ENCODE measurements at regions not wholly inside any gene's neighbourhood (a gene's known extent, or its start where the extent isn't known, plus 50 kb on each side); places are given as distances from the start of the nearest gene placed in this dataset.
"Not testable (repeated sequence)": the region's sequence is repeated elsewhere in the genome, so short reads cannot be mapped to it uniquely, and the experiment has no call there.

- Mint-ChIP-seq H3K9me3 (peaks cover 4% of the 10 kb centered on the region), H3K4me1 (ENCODE audit: low read depth) (no peaks in the 10 kb centered on the region), H3K4me3 (no peak overlapping the region), H3K27me3 (ENCODE audit: low read depth) (peaks cover 10% of the 10 kb centered on the region), H3K36me3 (ENCODE audit: insufficient read depth) (no peaks in the 10 kb centered on the region)
- ATAC-seq (no peak), DNase-seq (no peak)
Observed at GRCh38 chr3:140770977-140771667, 93.3 kb downstream of the TRIM42 start.

GRCh38 chr3:140777631-140778233 is 99.9 kb downstream of the TRIM42 start:
- no peak overlapping the region for H3K4me3 Mint-ChIP-seq
- no peaks in the 10 kb centered on the region for H3K4me1 Mint-ChIP-seq (ENCODE audit: low read depth)

GRCh38 chr3:140791368-140791767 is 113.5 kb downstream of the TRIM42 start:
- ATAC-seq (no peak), DNase-seq (no peak)
- H3K27me3 Mint-ChIP-seq (ENCODE audit: low read depth): no peaks in the 10 kb centered on the region
- H3K4me3 Mint-ChIP-seq: no peak overlapping the region
- no peaks in the 10 kb centered on the region for H3K36me3 Mint-ChIP-seq (ENCODE audit: insufficient read depth)
- no peaks in the 10 kb centered on the region for H3K4me1 Mint-ChIP-seq (ENCODE audit: low read depth)
- peaks cover 13% of the 10 kb centered on the region for H3K9me3 Mint-ChIP-seq

More at GRCh38 chr3:140777631-140778233, 99.9 kb downstream of the TRIM42 start:
- DNase-seq (no peak), ATAC-seq (no peak)
- Mint-ChIP-seq H3K9me3 (no peaks in the 10 kb centered on the region), H3K36me3 (ENCODE audit: insufficient read depth) (no peaks in the 10 kb centered on the region), H3K27me3 (ENCODE audit: low read depth) (no peaks in the 10 kb centered on the region)

GRCh38 chr3:140794507-140794906 is 116.6 kb downstream of the TRIM42 start:
- Mint-ChIP-seq H3K9me3 (peaks cover 13% of the 10 kb centered on the region), H3K4me1 (ENCODE audit: low read depth) (no peaks in the 10 kb centered on the region), H3K4me3 (no peak overlapping the region), H3K36me3 (ENCODE audit: insufficient read depth) (no peaks in the 10 kb centered on the region), H3K27me3 (ENCODE audit: low read depth) (no peaks in the 10 kb centered on the region)
- ATAC-seq (no peak), DNase-seq (no peak)

GRCh38 chr3:140802898-140803297 is 125.0 kb downstream of the TRIM42 start:
- H3K27me3 Mint-ChIP-seq (ENCODE audit: low read depth); H3K4me3 Mint-ChIP-seq; H3K36me3 Mint-ChIP-seq (ENCODE audit: insufficient read depth); H3K4me1 Mint-ChIP-seq (ENCODE audit: low read depth); DNase-seq; ATAC-seq: not testable (repeated sequence)
- peaks cover 19% of the 10 kb centered on the region for H3K9me3 Mint-ChIP-seq

- Mint-ChIP-seq H3K9me3 (peaks cover 13% of the 10 kb centered on the region), H3K36me3 (ENCODE audit: insufficient read depth) (no peaks in the 10 kb centered on the region), H3K27me3 (ENCODE audit: low read depth) (peaks cover 22% of the 10 kb centered on the region)
Observed at GRCh38 chr3:140809316-140809715, 131.5 kb downstream of the TRIM42 start.

DNA sequence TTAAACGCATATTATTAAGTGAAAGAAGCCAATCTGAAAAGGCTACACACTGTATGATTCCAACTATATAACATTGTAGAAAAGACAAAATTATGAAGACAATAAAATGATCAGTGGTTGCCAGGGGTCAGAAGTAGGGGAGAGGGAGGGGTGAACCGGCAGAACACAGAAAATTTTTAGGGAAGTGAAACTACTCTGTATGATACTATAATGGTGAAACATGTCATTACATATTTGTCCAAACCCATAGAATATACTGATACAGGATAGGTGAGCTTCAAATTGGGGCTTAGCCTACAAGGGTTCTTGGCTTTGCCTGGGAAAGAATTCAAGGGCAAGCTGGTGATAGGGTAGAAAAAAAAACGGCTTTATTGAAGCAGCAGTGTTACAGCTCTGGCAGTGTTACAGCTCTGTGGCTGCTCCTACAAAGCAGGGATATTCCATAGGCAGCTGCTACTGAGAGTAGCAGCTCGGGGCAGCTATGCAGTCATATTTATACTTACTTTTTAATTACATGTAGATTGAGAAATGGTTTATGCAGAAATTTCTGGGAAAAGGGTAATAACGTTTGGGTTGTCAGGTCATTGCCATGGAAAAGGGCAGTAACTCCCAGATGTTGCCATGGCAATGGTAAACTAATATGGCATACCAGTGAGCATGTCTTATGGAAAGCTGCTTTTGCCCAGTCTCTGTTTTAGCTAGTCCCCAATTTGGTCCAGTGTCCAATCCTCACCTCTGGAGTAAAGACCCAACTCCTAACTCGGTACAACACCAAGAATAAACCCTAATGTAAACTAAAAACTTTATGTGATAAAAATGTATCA is 125.1 kb upstream of the SLC25A36 start:
- ATAC-seq (no peak), DNase-seq (no peak)
- H3K36me3 Mint-ChIP-seq (ENCODE audit: insufficient read depth): no peaks in the 10 kb centered on the region
- peaks cover 11% of the 10 kb centered on the region for H3K9me3 Mint-ChIP-seq
- H3K27me3 Mint-ChIP-seq (ENCODE audit: low read depth): peaks cover 4% of the 10 kb centered on the region
- H3K4me3 Mint-ChIP-seq: no peak overlapping the region
- no peaks in the 10 kb centered on the region for H3K4me1 Mint-ChIP-seq (ENCODE audit: low read depth)

More at GRCh38 chr3:140809316-140809715, 131.5 kb downstream of the TRIM42 start:
- DNase-seq (no peak), ATAC-seq (no peak)
- Mint-ChIP-seq H3K4me3 (no peak overlapping the region), H3K4me1 (ENCODE audit: low read depth) (no peaks in the 10 kb centered on the region)

- H3K9me3 Mint-ChIP-seq: no peaks in the 10 kb centered on the region
- DNase-seq (no peak), ATAC-seq (no peak)
- H3K36me3 Mint-ChIP-seq (ENCODE audit: insufficient read depth): no peaks in the 10 kb centered on the region
- H3K4me3 Mint-ChIP-seq: no peak overlapping the region
- H3K4me1 Mint-ChIP-seq (ENCODE audit: low read depth): no peaks in the 10 kb centered on the region
- H3K27me3 Mint-ChIP-seq (ENCODE audit: low read depth): peaks cover 4% of the 10 kb centered on the region
Observed at GRCh38 chr3:140821493-140821892, 120.1 kb upstream of the SLC25A36 start.

- H3K36me3 Mint-ChIP-seq (ENCODE audit: insufficient read depth): no peaks in the 10 kb centered on the region
- no peak overlapping the region for H3K4me3 Mint-ChIP-seq
- DNase-seq: no peak
- no peaks in the 10 kb centered on the region for H3K9me3 Mint-ChIP-seq
- no peaks in the 10 kb centered on the region for H3K4me1 Mint-ChIP-seq (ENCODE audit: low read depth)
- ATAC-seq: no peak
- H3K27me3 Mint-ChIP-seq (ENCODE audit: low read depth): peaks cover 4% of the 10 kb centered on the region
Observed at GRCh38 chr3:140822401-140823047, 119.1 kb upstream of the SLC25A36 start.

DNA sequence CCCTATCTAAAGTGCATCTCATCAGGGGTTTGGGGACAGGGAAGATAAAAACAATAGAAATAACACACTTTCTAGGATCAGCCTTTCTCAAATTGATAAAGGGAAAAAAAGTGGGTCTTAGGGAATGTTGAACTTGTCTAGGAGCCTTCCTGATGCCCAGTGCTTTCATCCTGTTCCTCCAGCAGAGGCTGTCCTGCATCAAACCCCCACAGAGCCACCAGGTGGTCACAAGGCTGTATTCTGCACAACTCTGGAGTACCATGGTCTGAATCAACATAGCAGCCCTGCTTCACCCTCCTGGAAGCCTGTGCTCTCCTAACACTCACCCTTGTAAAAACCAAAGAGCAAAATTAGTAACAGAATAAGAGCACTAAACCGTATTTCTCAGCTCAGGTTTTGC is 118.5 kb upstream of the SLC25A36 start:
- no peak for ATAC-seq
- Mint-ChIP-seq H3K36me3 (ENCODE audit: insufficient read depth) (no peaks in the 10 kb centered on the region), H3K4me1 (ENCODE audit: low read depth) (no peaks in the 10 kb centered on the region), H3K4me3 (no peak overlapping the region), H3K27me3 (ENCODE audit: low read depth) (peaks cover 5% of the 10 kb centered on the region), H3K9me3 (no peaks in the 10 kb centered on the region)
- no peak for DNase-seq

DNA sequence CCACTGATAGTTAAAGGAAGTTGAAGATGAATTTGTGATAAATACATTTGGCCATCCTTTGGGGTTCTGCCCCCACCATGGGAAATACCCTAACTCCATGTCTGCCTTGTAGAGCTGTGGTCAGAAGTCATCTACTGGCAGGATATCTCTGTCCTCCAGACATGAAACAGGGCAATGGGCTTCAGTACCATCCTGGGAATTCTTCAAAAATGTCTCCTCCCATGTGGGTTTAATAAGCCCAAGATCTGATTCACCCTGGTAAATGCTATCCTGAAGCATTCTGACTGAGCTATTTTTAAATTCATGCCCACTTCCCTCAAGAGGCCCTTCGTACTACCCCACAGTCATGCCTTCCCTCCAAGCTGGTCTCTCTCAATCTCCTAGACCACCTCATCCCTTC is 113.7 kb upstream of the SLC25A36 start:
- ATAC-seq: no peak
- Mint-ChIP-seq H3K4me3 (no peak overlapping the region), H3K4me1 (ENCODE audit: low read depth) (peaks cover 2% of the 10 kb centered on the region), H3K9me3 (no peaks in the 10 kb centered on the region), H3K36me3 (ENCODE audit: insufficient read depth) (no peaks in the 10 kb centered on the region), H3K27me3 (ENCODE audit: low read depth) (peaks cover 16% of the 10 kb centered on the region)
- DNase-seq: no peak

DNA sequence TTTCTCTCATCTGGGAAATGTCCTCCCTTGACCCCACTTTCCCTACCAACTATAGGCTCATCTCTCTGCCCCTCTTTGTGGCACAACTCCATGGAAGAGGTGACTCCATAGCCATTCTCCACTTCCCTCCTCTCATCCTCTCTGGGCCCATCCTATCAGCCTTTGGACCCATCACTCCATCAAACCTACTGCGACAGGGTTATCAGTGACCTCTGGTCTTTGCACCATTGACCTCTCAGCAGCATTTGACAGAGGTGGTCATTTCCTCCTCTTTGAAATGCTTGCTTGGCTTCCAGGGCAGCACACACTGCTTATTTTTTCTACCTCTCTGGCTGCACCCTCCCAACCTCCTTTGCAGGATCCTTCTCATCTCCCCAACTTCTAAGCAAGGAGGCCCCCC is 113.1 kb upstream of the SLC25A36 start:
- Mint-ChIP-seq H3K27me3 (ENCODE audit: low read depth) (peaks cover 19% of the 10 kb centered on the region), H3K4me1 (ENCODE audit: low read depth) (peaks cover 3% of the 10 kb centered on the region), H3K4me3 (no peak overlapping the region), H3K36me3 (ENCODE audit: insufficient read depth) (no peaks in the 10 kb centered on the region), H3K9me3 (no peaks in the 10 kb centered on the region)
- ATAC-seq: no peak
- no peak for DNase-seq

DNA sequence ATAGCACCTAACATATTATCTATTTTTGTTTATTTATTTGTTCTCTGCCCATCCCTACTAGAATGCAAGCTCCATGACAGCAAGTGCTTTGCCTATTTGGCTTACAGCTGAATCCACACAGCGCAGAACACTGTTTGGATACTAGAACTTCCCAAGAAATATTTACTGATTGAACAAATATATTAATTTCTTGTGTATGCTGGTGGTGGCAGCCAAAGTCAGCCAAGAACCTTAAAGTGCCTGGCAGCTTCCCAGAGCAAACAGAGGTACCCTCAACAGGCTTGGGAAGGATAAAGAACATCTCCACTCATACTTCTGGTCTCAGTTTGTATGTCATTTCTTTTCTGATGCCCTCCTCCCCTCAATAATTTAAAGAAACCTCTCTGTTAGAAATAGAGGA is 111.8 kb upstream of the SLC25A36 start:
- peaks cover 3% of the 10 kb centered on the region for H3K4me1 Mint-ChIP-seq (ENCODE audit: low read depth)
- H3K27me3 Mint-ChIP-seq (ENCODE audit: low read depth): peaks cover 19% of the 10 kb centered on the region
- no peaks in the 10 kb centered on the region for H3K9me3 Mint-ChIP-seq
- ATAC-seq: no peak
- no peak for DNase-seq
- H3K36me3 Mint-ChIP-seq (ENCODE audit: insufficient read depth): no peaks in the 10 kb centered on the region
- H3K4me3 Mint-ChIP-seq: no peak overlapping the region

- H3K9me3 Mint-ChIP-seq: no peaks in the 10 kb centered on the region
Observed at GRCh38 chr3:140830391-140830790, 111.2 kb upstream of the SLC25A36 start.

More at GRCh38 chr3:140830391-140830790, 111.2 kb upstream of the SLC25A36 start:
- no peaks in the 10 kb centered on the region for H3K36me3 Mint-ChIP-seq (ENCODE audit: insufficient read depth)
- DNase-seq (no peak), ATAC-seq (no peak)
- peaks cover 19% of the 10 kb centered on the region for H3K27me3 Mint-ChIP-seq (ENCODE audit: low read depth)
- H3K4me1 Mint-ChIP-seq (ENCODE audit: low read depth): peaks cover 3% of the 10 kb centered on the region
- H3K4me3 Mint-ChIP-seq: no peak overlapping the region
